ENCODE measurements at regions not wholly inside any gene's neighbourhood (a gene's known extent, or its start where the extent isn't known, plus 50 kb on each side); places are given as distances from the start of the nearest gene placed in this dataset.

GRCh38 chr5:163366757-163367156 is 70.6 kb upstream of the CCNG1 start:
- ChIA-PET CTCF (no interaction called here), POLR2A (no interaction called here)
- Histone ChIP-seq H3K4me1 (0 out of 3 replicates have a peak, but pooled peaks cover 2% of the 10 kb centered on the region), H3K9me3 (no peaks in the 10 kb centered on the region; the same call in 2 of the 3 replicates), H3K4me3 (no peak overlapping the region), H3K27ac (no peak overlapping the region), H3K4me2 (no peak overlapping the region)
- no peak for ATAC-seq
- no peak for DNase-seq (ENCODE audit: low read depth in 1 of 2, low spot score in 1 of 2)
- TF ChIP-seq ZSCAN20 (CRISPR knock-in tag; IDR thresholded peaks at IDR 0.05) (no peak), ZFP36 (IDR thresholded peaks at IDR 0.05; ENCODE audit: borderline replicate concordance, partially characterized antibody) (no peak), BHLHE40 (IDR thresholded peaks at IDR 0.05; ENCODE audit: low read depth, low read length) (no peak), ZNF302 (CRISPR knock-in tag; IDR thresholded peaks at IDR 0.05) (no peak), NR3C1 (IDR thresholded peaks at IDR 0.05) (no peak), REST (IDR thresholded peaks at IDR 0.05) (no peak), MAX (IDR thresholded peaks at IDR 0.05) (no peak), HOXA7 (CRISPR knock-in tag; IDR thresholded peaks at IDR 0.05) (no peak), BCL3 (IDR thresholded peaks at IDR 0.05) (no peak)
- no peak for FAIRE-seq

GRCh38 chr5:163369776-163370385 is 67.5 kb upstream of the CCNG1 start:
- FAIRE-seq = no peak
- Histone ChIP-seq H3K4me1 (peaks cover 4% of the 10 kb centered on the region; the same call in 2 of the 3 replicates), H3K27ac (no peak overlapping the region), H3K4me2 (no peak overlapping the region), H3K9me3 (no peaks in the 10 kb centered on the region), H3K4me3 (no peak overlapping the region)
- POLR2A ChIA-PET = no interaction called here
- TF ChIP-seq MYC (IDR thresholded peaks at IDR 0.05; ENCODE audit: borderline replicate concordance, low read length) (no peak), MAFK (IDR thresholded peaks at IDR 0.05; ENCODE audit: partially characterized antibody) (peak; percentile 51)
- 61% methylated on average over 1 of the region's 1 CpG for WGBS (ENCODE audit: missing lambda C conversion rate)
- DNase-seq (ENCODE audit: low read depth in 1 of 2, low spot score in 1 of 2) = no peak
- no peak for ATAC-seq
- CTCF ChIA-PET = interaction anchor here (1.7 to 1.8 kb wide), 2 partner anchors 22 to 39 kb away, joined by 5 to 7 read pairs; no protein-coding TSS in a partner anchor

- Histone ChIP-seq H3K4me2 (peak overlapping the region; percentile 40; the same call in 2 of the 3 replicates), H3K9me3 (no peaks in the 10 kb centered on the region), H3K27ac (no peak overlapping the region), H3K4me1 (peaks cover 4% of the 10 kb centered on the region; the same call in 2 of the 3 replicates), H3K4me3 (no peak overlapping the region)
- FAIRE-seq (no peak), ATAC-seq (no peak), DNase-seq (ENCODE audit: low read depth in 1 of 2, low spot score in 1 of 2) (no peak)
- ChIA-PET POLR2A (no interaction called here), CTCF (no interaction called here)
- WGBS (ENCODE audit: missing lambda C conversion rate) = 60% methylated on average over 2 of the region's 2 CpGs
- TF ChIP-seq RAD21 (conservative IDR thresholded peaks at IDR 0.05 in 1 of 2, IDR thresholded peaks at IDR 0.05 in 1 of 2) (no peak), ESRRA (IDR thresholded peaks at IDR 0.05; ENCODE audit: borderline replicate concordance, low read length) (no peak), MAX (IDR thresholded peaks at IDR 0.05) (no peak), BHLHE40 (IDR thresholded peaks at IDR 0.05; ENCODE audit: low read depth, low read length) (no peak), CHD2 (IDR thresholded peaks at IDR 0.05; ENCODE audit: low read length, partially characterized antibody) (no peak), ATOH8 (CRISPR knock-in tag; IDR thresholded peaks at IDR 0.05; ENCODE audit: low read depth) (no peak), MYC (IDR thresholded peaks at IDR 0.05; ENCODE audit: borderline replicate concordance, low read length) (no peak)
These were observed 63.8 kb upstream of the CCNG1 start for GRCh38 chr5:163373436-163374084.
